ENCODE measurements at regions not wholly inside any gene's neighbourhood (a gene's known extent, or its start where the extent isn't known, plus 50 kb on each side); places are given as distances from the start of the nearest gene placed in this dataset.

GRCh38 chr10:79012567-79012966, 56.2 kb upstream of the ZMIZ1 start:
- DNase-seq (ENCODE audit: low read depth), result no peak

GRCh38 chr10:79013406-79013987, 55.3 kb upstream of the ZMIZ1 start:
- DNase-seq (ENCODE audit: low read depth), result no peak

GRCh38 chr10:79014796-79015195, 54.0 kb upstream of the ZMIZ1 start:
- no peak for DNase-seq (ENCODE audit: low read depth)

GRCh38 chr10:79017882-79018520, 50.8 kb upstream of the ZMIZ1 start:
- no peak for DNase-seq (ENCODE audit: low read depth)

- no peak for DNase-seq (ENCODE audit: low read depth)
These were observed 50.2 kb upstream of the ZMIZ1 start for GRCh38 chr10:79018521-79019011.

All from activated T-cell treated with anti-CD3 and anti-CD28 coated beads for 48 hours (primary cell).